K562 (cell line): ENCODE measurements at regions not wholly inside any gene's neighbourhood (a gene's known extent, or its start where the extent isn't known, plus 50 kb on each side); places are given as distances from the start of the nearest gene placed in this dataset.

Source experiments
- ATAC-seq: fragments of 200-7000 bp; cut with Tn5 transposase; 3 replicates; pipeline ENCODE4 v1.9.1; 2020; ENCODE audit warnings: moderate library complexity
- BruUV-seq: library from RNA; stranded (reverse); fragments of 400-500 nt; replicated peaks from 2 replicates; lab custom pipeline; 2021; lab: Mats Ljungman, UMichigan
- CTCF ChIA-PET: fragments of 300-600 bp; formaldehyde crosslinking; extraction: SDS; loops from one replicate; lab custom pipeline; 2021; ENCODE audit warnings: low intra/inter-chr PET ratio; lab: Yijun Ruan, JAX
- POLR2A ChIA-PET: fragments of 300-600, 350-650 bp; sonication (Branson Sonifier 250); formaldehyde crosslinking; extraction: SDS; loops from one replicate; lab custom pipeline; 2021; ENCODE audit warnings: antibody characterized with exemption, inconsistent platforms; lab: Yijun Ruan, JAX
- DNase-seq, 4 experiments: peaks; one replicate each; pipeline versions ENCODE4 v3.0.0 to v3.0.0-alpha.2; 2011 to 2018; ENCODE audit warnings: low spot score in 3 of 4, mixed read lengths in 3 of 4; ENCODE audit errors: extremely low read depth in 1 of 4
- FAIRE-seq: peaks from 2 replicates; lab custom pipeline; 2011; peaks lifted over from hg19 to GRCh38; lab: Jason Lieb, UNC
- H2AFZ ChIP-seq: 2 replicates; pipeline ENCODE4 v1.6.0; 2011; ENCODE audit warnings: low read depth, low read length, control low read depth, inconsistent platforms
- H3K27ac ChIP-seq: fragments of 200-600 bp; 3 replicates; pipeline ENCODE4 v1.8.0; 2011; ENCODE audit warnings: low read depth, mild to moderate bottlenecking, control low read depth, inconsistent platforms, low read length, moderate library complexity, mixed read lengths; ENCODE audit errors: extremely low read depth
- H3K27me3 ChIP-seq, 2 experiments: fragments of 300-600 bp in 1 of 2; 2 replicates in 1 of 2; 3 replicates in 1 of 2; pipeline versions ENCODE4 v1.6.0 to v1.8.0; 2011; ENCODE audit warnings: inconsistent platforms in 2 of 2, low read length in 2 of 2, mild to moderate bottlenecking in 1 of 2, mixed read lengths in 1 of 2, moderate library complexity in 1 of 2; ENCODE audit not compliant: control insufficient read depth in 2 of 2, insufficient read depth in 2 of 2
- H3K36me3 ChIP-seq: fragments of 300-600 bp; 3 replicates; pipeline ENCODE4 v1.8.0; 2011; ENCODE audit warnings: mild to moderate bottlenecking, low read length, inconsistent platforms; ENCODE audit not compliant: control insufficient read depth, insufficient read depth
- H3K4me1 ChIP-seq, 2 experiments: fragments of 200-600 bp in 1 of 2; replicated peaks in 1 of 2; 2 replicates in 1 of 2; 3 replicates in 1 of 2; pipeline versions ENCODE4 v1.5.1 to v1.8.0; 2011; ENCODE audit warnings: inconsistent platforms in 2 of 2, low read length in 2 of 2, mild to moderate bottlenecking in 1 of 2, mixed read lengths in 1 of 2, moderate library complexity in 1 of 2; ENCODE audit not compliant: control insufficient read depth in 2 of 2, insufficient read depth in 2 of 2
- H3K4me2 ChIP-seq: 2 replicates; pipeline ENCODE4 v1.6.1; 2011; ENCODE audit warnings: low read length, control low read depth, inconsistent platforms, mixed read lengths; ENCODE audit not compliant: insufficient read depth
- H3K4me3 ChIP-seq: fragments of 200-600 bp; sonication (generic), shearing (Covaris generic); 2 replicates; pipeline ENCODE4 v1.5.1; 2016; ENCODE audit warnings: control low read depth, inconsistent platforms
- H3K79me2 ChIP-seq: fragments of 200-600 bp; 3 replicates; pipeline ENCODE4 v1.8.0; 2011; ENCODE audit warnings: low read length, inconsistent platforms; ENCODE audit not compliant: control insufficient read depth, insufficient read depth
- H3K9ac ChIP-seq, 2 experiments: 2 replicates each; pipeline versions ENCODE4 v1.6.0 to v1.6.1; 2011; ENCODE audit warnings: low read depth in 2 of 2, low read length in 2 of 2, control low read depth in 1 of 2, inconsistent platforms in 1 of 2, mild to moderate bottlenecking in 1 of 2, mixed read lengths in 1 of 2; ENCODE audit not compliant: insufficient read depth in 1 of 2
- H3K9me1 ChIP-seq: one replicate; pipeline ENCODE4 v1.6.0; 2011; ENCODE audit warnings: inconsistent platforms, mild to moderate bottlenecking, low read length, moderate library complexity; ENCODE audit not compliant: control insufficient read depth, insufficient read depth
- H3K9me3 ChIP-seq: replicated peaks from 2 replicates; pipeline ENCODE4 v1.5.1; 2011; ENCODE audit warnings: low read depth, low read length, inconsistent platforms; ENCODE audit not compliant: control insufficient read depth, insufficient read depth
- H4K20me1 ChIP-seq: replicated peaks from 2 replicates; pipeline ENCODE4 v1.6.1; 2011; ENCODE audit warnings: low read length, inconsistent platforms, mixed read lengths; ENCODE audit not compliant: control insufficient read depth, insufficient read depth
- CAMTA2 ChIP-seq: fragments of 250-450 bp; sonication (Bioruptor Pico); conservative IDR thresholded peaks from 2 replicates; pipeline ENCODE4 v1.5.1; 2022
- ETS2 ChIP-seq: IDR thresholded peaks from 2 replicates; pipeline ENCODE4 v1.6.1; 2016; ENCODE audit warnings: borderline replicate concordance, missing genetic modification characterization, mild to moderate bottlenecking, moderate library complexity, missing compliant biosample characterization; ENCODE audit not compliant: poor library complexity, severe bottlenecking
- EZH2 ChIP-seq: IDR thresholded peaks from 2 replicates; pipeline ENCODE4 v1.6.1; 2012; ENCODE audit warnings: low read depth, mild to moderate bottlenecking, inconsistent platforms, low read length, borderline replicate concordance
- MLX ChIP-seq, 2 experiments: fragments of 450-650 bp in 1 of 2; sonication (generic) in 1 of 2; formaldehyde crosslinking; conservative IDR thresholded peaks; 2 replicates each; pipeline versions ENCODE4 v1.4.0 to v1.8.1; 2020 to 2022; ENCODE audit warnings: mild to moderate bottlenecking in 1 of 2, missing genetic modification reagents in 1 of 2
- MNT ChIP-seq, 2 experiments: fragments of 450-650 bp; conservative IDR thresholded peaks; 2 replicates each; pipeline ENCODE4 v1.6.1; 2017; ENCODE audit warnings: mild to moderate bottlenecking in 2 of 2, moderate library complexity in 2 of 2
- PHTF2 ChIP-seq: fragments of 250-450 bp; sonication (Bioruptor Pico); IDR thresholded peaks from 2 replicates; pipeline ENCODE4 v1.5.0; 2021; ENCODE audit warnings: mild to moderate bottlenecking
- SMARCA4 ChIP-seq: fragments of 450-650 bp; IDR thresholded peaks from 2 replicates; pipeline ENCODE4 v1.6.1; 2016
- TOE1 ChIP-seq, 2 experiments: fragments of 450-650 bp in 1 of 2; sonication (generic) in 1 of 2; formaldehyde crosslinking in 1 of 2; IDR thresholded peaks; 2 replicates each; pipeline versions ENCODE4 v1.7.1 to v1.8.0; 2016 to 2022; ENCODE audit warnings: borderline replicate concordance in 2 of 2, mild to moderate bottlenecking in 2 of 2, antibody characterized with exemption in 1 of 2, inconsistent platforms in 1 of 2, low read depth in 1 of 2, missing genetic modification reagents in 1 of 2, moderate library complexity in 1 of 2
- ZBTB1 ChIP-seq: sonication (generic); formaldehyde crosslinking; IDR thresholded peaks from 2 replicates; pipeline ENCODE4 v1.8.1; 2023; ENCODE audit warnings: missing genetic modification reagents, low read depth, mild to moderate bottlenecking, borderline replicate concordance
- ZNF143 ChIP-seq: sonication (generic); formaldehyde crosslinking; IDR thresholded peaks from 2 replicates; pipeline ENCODE4 v1.9.0; 2022; ENCODE audit warnings: mild to moderate bottlenecking, missing genetic modification reagents
- ZNF174 ChIP-seq: fragments of 250-450 bp; sonication (Bioruptor Pico); IDR thresholded peaks from 2 replicates; pipeline ENCODE4 v1.4.0; 2020; ENCODE audit warnings: mild to moderate bottlenecking
- ZNF197 ChIP-seq: fragments of 200-800 bp; sonication (Bioruptor generic); IDR thresholded peaks from 2 replicates; pipeline ENCODE4 v1.6.1; 2016; ENCODE audit warnings: low read depth, missing genetic modification characterization, missing compliant biosample characterization
- WGBS: fragments of 100-300 bp; shearing (Covaris generic); methylation state at CpG from one replicate; pipeline ENCODE4 v1.1.6; 2016; ENCODE audit warnings: low coverage, mixed read lengths; ENCODE audit not compliant: insufficient coverage; ENCODE audit errors: missing lambda C conversion rate; 5-methylcytosine and 5-hydroxymethylcytosine counted together
- in situ Hi-C: fragments of 300-500 bp; cut with MboI; formaldehyde crosslinking; loops from 4 replicates; pipeline ENCODE4 v1.15.0; 2018; ENCODE audit warnings: inconsistent platforms, mixed read lengths
- intact Hi-C: fragments of 100-400 bp; cut with micrococcal nuclease; formaldehyde crosslinking; loops from 2 replicates; pipeline ENCODE4 v1.14.2; 2022
- TF ChIP-seq, protein P1 (sequence below): sonication (generic); formaldehyde crosslinking; IDR thresholded peaks from 2 replicates; pipeline ENCODE4 v1.8.0; 2022; ENCODE audit warnings: missing genetic modification reagents, mild to moderate bottlenecking, borderline replicate concordance

- H4K20me1 ChIP-seq = no peaks in the 10 kb centered on the region
- no peaks in the 10 kb centered on the region for H3K27me3 ChIP-seq
- ChIA-PET POLR2A (no interaction called here), CTCF (no interaction called here)
- no peak overlapping the region for H3K9ac ChIP-seq
- ATAC-seq (no peak), DNase-seq (no peak), FAIRE-seq (no peak)
- no peak overlapping the region for H3K27ac ChIP-seq
- H3K4me3 ChIP-seq = no peak overlapping the region
- in situ Hi-C loops (no loop called here), intact Hi-C loops (no loop called here)
- BruUV-seq = no TSS peak
- H3K9me1 ChIP-seq = no peaks in the 10 kb centered on the region
- no peak overlapping the region for H2AFZ ChIP-seq
- no peaks in the 10 kb centered on the region for H3K79me2 ChIP-seq
- no peaks in the 10 kb centered on the region for H3K4me1 ChIP-seq
- TF ChIP-seq ZNF174 = no peak
- TF ChIP-seq EZH2 = no peak
- H3K36me3 ChIP-seq = no peaks in the 10 kb centered on the region
- no peak overlapping the region for H3K4me2 ChIP-seq
- WGBS = 7% methylated on average over 2 of the region's 2 CpGs
- no peaks in the 10 kb centered on the region for H3K9me3 ChIP-seq
These were observed 765.9 kb upstream of the SLITRK1 start for GRCh38 chr13:84648069-84648640.

DNA sequence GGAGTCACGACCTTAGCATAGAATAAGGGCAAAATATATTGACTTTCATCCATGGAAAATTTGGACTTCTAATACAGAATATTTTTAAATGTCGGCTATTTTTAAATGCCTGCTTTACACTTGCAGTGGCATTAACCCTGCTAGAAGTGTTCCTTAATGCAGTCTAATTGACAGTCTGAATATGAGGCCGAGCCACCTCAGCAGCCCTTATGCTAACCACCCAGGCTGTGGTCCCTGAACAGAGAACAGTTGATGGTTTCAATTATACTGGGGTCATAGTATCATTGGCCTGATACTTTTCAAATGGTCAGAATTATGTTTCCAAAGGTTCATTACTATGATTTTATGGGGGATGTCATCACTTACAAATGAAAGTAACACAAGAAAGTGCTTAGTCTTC is 764.7 kb upstream of the SLITRK1 start:
- H3K9me1 ChIP-seq = no peaks in the 10 kb centered on the region
- CTCF ChIA-PET = no interaction called here
- no peak overlapping the region for H3K9ac ChIP-seq
- no peak overlapping the region for H2AFZ ChIP-seq
- intact Hi-C loops (no loop called here), in situ Hi-C loops (no loop called here)
- H3K4me2 ChIP-seq = no peak overlapping the region
- H3K79me2 ChIP-seq = no peaks in the 10 kb centered on the region
- H3K9me3 ChIP-seq = no peaks in the 10 kb centered on the region
- DNase-seq = no peak
- no peak overlapping the region for H3K4me3 ChIP-seq
- H3K27ac ChIP-seq = no peak overlapping the region
- H3K4me1 ChIP-seq = no peaks in the 10 kb centered on the region
- POLR2A ChIA-PET = no interaction called here
- 2% methylated on average over 3 of the region's 3 CpGs for WGBS
- no peak for ATAC-seq
- no TSS peak for BruUV-seq
- H3K27me3 ChIP-seq = no peaks in the 10 kb centered on the region
- H4K20me1 ChIP-seq = no peaks in the 10 kb centered on the region
- FAIRE-seq = no peak
- H3K36me3 ChIP-seq = no peaks in the 10 kb centered on the region
- TF ChIP-seq, protein P1, sequence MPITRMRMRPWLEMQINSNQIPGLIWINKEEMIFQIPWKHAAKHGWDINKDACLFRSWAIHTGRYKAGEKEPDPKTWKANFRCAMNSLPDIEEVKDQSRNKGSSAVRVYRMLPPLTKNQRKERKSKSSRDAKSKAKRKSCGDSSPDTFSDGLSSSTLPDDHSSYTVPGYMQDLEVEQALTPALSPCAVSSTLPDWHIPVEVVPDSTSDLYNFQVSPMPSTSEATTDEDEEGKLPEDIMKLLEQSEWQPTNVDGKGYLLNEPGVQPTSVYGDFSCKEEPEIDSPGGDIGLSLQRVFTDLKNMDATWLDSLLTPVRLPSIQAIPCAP (CRISPR knock-in tag) = no peak
- TF ChIP-seq PHTF2 = no peak
- TF ChIP-seq ZBTB1 (CRISPR knock-in tag) = no peak
- TF ChIP-seq ETS2 = no peak
- TF ChIP-seq TOE1 (IDR thresholded peaks at IDR 0.05; ENCODE audit: borderline replicate concordance) = no peak
- TF ChIP-seq TOE1 (CRISPR knock-in tag; IDR thresholded peaks at IDR 0.05; ENCODE audit: borderline replicate concordance, low read depth) = no peak
- TF ChIP-seq ZNF197 (CRISPR knock-in tag) = no peak
- TF ChIP-seq CAMTA2 (CRISPR knock-in tag) = no peak
- TF ChIP-seq ZNF143 (CRISPR knock-in tag) = no peak
- TF ChIP-seq MLX (CRISPR knock-in tag; conservative IDR thresholded peaks at IDR 0.05) = no peak
- TF ChIP-seq MNT (conservative IDR thresholded peaks at IDR 0.05) = no peak
- no peak for TF ChIP-seq SMARCA4
